Progenitor cell of endocrine pancreas (in vitro differentiated cells): ENCODE measurements at regions not wholly inside any gene's neighbourhood (a gene's known extent, or its start where the extent isn't known, plus 50 kb on each side); places are given as distances from the start of the nearest gene placed in this dataset.
"Not testable (repeated sequence)": the region's sequence is repeated elsewhere in the genome, so short reads cannot be mapped to it uniquely, and the experiment has no call there.

Source experiments
- DNase-seq: peaks from one replicate; pipeline ENCODE4 v3.0.0; 2021; ENCODE audit warnings: low spot score; ENCODE audit not compliant: unreplicated experiment
- H3K27ac Mint-ChIP-seq: 2 replicates; pipeline ENCODE4 v1.8.0; 2021; ENCODE audit warnings: mild to moderate bottlenecking, moderate library complexity, mixed read lengths
- H3K27me3 Mint-ChIP-seq: 2 replicates; pipeline ENCODE4 v1.8.0; 2021; ENCODE audit warnings: mixed read lengths
- H3K36me3 Mint-ChIP-seq: 2 replicates; pipeline ENCODE4 v1.8.0; 2022; ENCODE audit warnings: mixed read lengths; ENCODE audit not compliant: insufficient read depth
- H3K4me1 Mint-ChIP-seq: 2 replicates; pipeline ENCODE4 v1.8.0; 2021; ENCODE audit warnings: low read depth, mixed read lengths
- H3K4me3 Mint-ChIP-seq: 2 replicates; pipeline ENCODE4 v1.8.0; 2021; ENCODE audit warnings: low read depth, mild to moderate bottlenecking, moderate library complexity, mixed read lengths
- H3K9me3 Mint-ChIP-seq: 2 replicates; pipeline ENCODE4 v1.8.0; 2021; ENCODE audit warnings: low read depth, mixed read lengths
- TF ChIP-seq, protein P1 (sequence below): fragments of 200-600 bp; sonication (generic); IDR thresholded peaks from one replicate; pipeline ENCODE4 v1.5.0; 2021; ENCODE audit warnings: antibody characterized with exemption, mild to moderate bottlenecking; ENCODE audit not compliant: unreplicated experiment

GRCh38 chr18:4758980-4759379 is 303.9 kb upstream of the DLGAP1 start:
- no peak overlapping the region for H3K4me3 Mint-ChIP-seq
- no peaks in the 10 kb centered on the region for H3K9me3 Mint-ChIP-seq
- H3K27ac Mint-ChIP-seq, result no peak overlapping the region
- TF ChIP-seq, protein P1, sequence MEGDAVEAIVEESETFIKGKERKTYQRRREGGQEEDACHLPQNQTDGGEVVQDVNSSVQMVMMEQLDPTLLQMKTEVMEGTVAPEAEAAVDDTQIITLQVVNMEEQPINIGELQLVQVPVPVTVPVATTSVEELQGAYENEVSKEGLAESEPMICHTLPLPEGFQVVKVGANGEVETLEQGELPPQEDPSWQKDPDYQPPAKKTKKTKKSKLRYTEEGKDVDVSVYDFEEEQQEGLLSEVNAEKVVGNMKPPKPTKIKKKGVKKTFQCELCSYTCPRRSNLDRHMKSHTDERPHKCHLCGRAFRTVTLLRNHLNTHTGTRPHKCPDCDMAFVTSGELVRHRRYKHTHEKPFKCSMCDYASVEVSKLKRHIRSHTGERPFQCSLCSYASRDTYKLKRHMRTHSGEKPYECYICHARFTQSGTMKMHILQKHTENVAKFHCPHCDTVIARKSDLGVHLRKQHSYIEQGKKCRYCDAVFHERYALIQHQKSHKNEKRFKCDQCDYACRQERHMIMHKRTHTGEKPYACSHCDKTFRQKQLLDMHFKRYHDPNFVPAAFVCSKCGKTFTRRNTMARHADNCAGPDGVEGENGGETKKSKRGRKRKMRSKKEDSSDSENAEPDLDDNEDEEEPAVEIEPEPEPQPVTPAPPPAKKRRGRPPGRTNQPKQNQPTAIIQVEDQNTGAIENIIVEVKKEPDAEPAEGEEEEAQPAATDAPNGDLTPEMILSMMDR, result no peak
- H3K4me1 Mint-ChIP-seq, result peaks cover 4% of the 10 kb centered on the region
- DNase-seq, result no peak
- no peaks in the 10 kb centered on the region for H3K36me3 Mint-ChIP-seq
- H3K27me3 Mint-ChIP-seq, result no peaks in the 10 kb centered on the region

DNA sequence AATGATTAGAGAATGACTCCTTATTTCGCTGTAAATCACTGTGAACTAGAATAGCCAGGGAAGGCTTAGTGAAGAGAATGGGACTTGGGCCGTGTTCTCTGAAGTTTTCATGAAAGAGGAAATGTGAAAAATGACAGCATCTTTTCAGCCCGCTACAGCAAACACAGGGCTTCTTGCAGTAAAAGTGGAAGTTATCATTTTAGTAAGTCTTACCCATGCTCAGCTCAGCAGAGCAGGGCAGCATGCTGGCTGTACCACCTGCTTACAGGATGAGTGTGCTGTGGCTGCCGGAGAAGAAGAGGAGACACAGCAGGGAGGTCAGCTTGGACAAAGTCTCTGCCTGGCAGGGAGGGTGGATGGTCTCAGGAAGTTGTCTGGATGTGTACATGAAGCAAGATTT is 300.7 kb upstream of the DLGAP1 start:
- Mint-ChIP-seq H3K4me3 (no peak overlapping the region), H3K27me3 (no peaks in the 10 kb centered on the region), H3K36me3 (no peaks in the 10 kb centered on the region), H3K9me3 (no peaks in the 10 kb centered on the region), H3K4me1 (peaks cover 4% of the 10 kb centered on the region), H3K27ac (no peak overlapping the region)
- DNase-seq, result no peak
- TF ChIP-seq, protein P1, result no peak

DNA sequence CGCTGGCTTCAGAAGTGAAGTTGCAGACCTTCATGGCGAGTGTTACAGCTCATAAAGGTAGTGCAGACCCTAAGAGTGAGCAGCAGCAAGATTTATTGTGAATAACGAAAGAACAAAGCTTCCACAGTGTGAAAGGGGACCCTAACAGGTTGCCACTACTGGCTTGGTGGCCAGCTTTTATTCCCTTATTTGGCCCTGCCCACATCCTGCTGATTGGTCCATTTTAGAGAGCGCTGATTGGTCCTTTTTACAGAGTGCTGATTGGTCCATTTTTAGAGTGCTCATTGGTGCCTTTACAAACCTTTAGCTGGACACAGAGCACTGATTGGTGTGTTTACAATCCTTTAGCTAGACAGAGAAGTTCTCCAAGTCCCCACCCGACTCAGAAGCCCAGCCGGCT is 298.0 kb upstream of the DLGAP1 start:
- H3K9me3 Mint-ChIP-seq, H3K27ac Mint-ChIP-seq, H3K4me3 Mint-ChIP-seq, H3K36me3 Mint-ChIP-seq, DNase-seq, H3K27me3 Mint-ChIP-seq, H3K4me1 Mint-ChIP-seq: not testable (repeated sequence)

DNA sequence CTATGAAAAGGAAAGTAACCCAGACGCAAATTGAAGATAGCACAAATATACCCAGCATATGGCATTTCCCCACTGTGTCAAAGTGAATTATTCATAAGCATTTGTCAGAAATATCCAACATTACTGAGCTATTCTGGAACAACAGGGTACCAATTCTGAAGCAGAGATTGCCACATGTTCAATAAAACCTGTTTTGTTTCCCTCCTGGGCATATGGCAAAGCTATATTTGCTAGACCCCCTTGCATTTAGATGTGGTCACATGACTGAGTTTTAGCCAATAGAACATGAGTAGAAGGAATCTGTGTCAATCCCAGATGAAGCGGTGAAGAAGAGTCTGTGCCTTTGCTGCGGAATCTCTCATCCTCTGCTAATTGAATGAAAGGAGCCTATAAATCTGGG is 296.4 kb upstream of the DLGAP1 start:
- no peak overlapping the region for H3K4me3 Mint-ChIP-seq
- TF ChIP-seq, protein P1, result no peak
- no peaks in the 10 kb centered on the region for H3K27me3 Mint-ChIP-seq
- H3K4me1 Mint-ChIP-seq, result no peaks in the 10 kb centered on the region
- DNase-seq, result no peak
- H3K27ac Mint-ChIP-seq, result no peak overlapping the region
- peaks cover under 1% of the 10 kb centered on the region for H3K9me3 Mint-ChIP-seq
- H3K36me3 Mint-ChIP-seq, result no peaks in the 10 kb centered on the region

GRCh38 chr18:4750393-4751346 is 295.6 kb upstream of the DLGAP1 start:
- H3K4me3 Mint-ChIP-seq, result no peak overlapping the region
- DNase-seq, result no peak
- TF ChIP-seq, protein P1, result no peak
- H3K27me3 Mint-ChIP-seq, result no peaks in the 10 kb centered on the region
- H3K9me3 Mint-ChIP-seq, result peaks cover 4% of the 10 kb centered on the region
- no peaks in the 10 kb centered on the region for H3K4me1 Mint-ChIP-seq
- no peak overlapping the region for H3K27ac Mint-ChIP-seq
- H3K36me3 Mint-ChIP-seq, result no peaks in the 10 kb centered on the region

- no peaks in the 10 kb centered on the region for H3K36me3 Mint-ChIP-seq
- peaks cover 9% of the 10 kb centered on the region for H3K9me3 Mint-ChIP-seq
- H3K4me1 Mint-ChIP-seq, result no peaks in the 10 kb centered on the region
- H3K27ac Mint-ChIP-seq, result no peak overlapping the region
- TF ChIP-seq, protein P1, result no peak
- no peaks in the 10 kb centered on the region for H3K27me3 Mint-ChIP-seq
- H3K4me3 Mint-ChIP-seq, result no peak overlapping the region
- DNase-seq, result no peak
Measured at GRCh38 chr18:4748975-4749374, 293.9 kb upstream of the DLGAP1 start.
